BJ (cell line): ENCODE measurements at regions not wholly inside any gene's neighbourhood (a gene's known extent, or its start where the extent isn't known, plus 50 kb on each side); places are given as distances from the start of the nearest gene placed in this dataset.

Experiments used
- CTCF ChIA-PET: fragments of 350-600 bp; formaldehyde crosslinking; extraction: SDS; loops from one replicate; lab custom pipeline; 2021; ENCODE audit warnings: antibody characterized with exemption, inconsistent platforms; lab: Yijun Ruan, JAX
- POLR2A ChIA-PET: fragments of 300-600 bp; sonication (Branson Sonifier 250); formaldehyde crosslinking; extraction: SDS; loops from one replicate; lab custom pipeline; 2021; ENCODE audit warnings: antibody characterized with exemption; lab: Charles Lee
- DNase-seq: peaks from one replicate; pipeline ENCODE4 v3.0.0-alpha.2; 2011; ENCODE audit warnings: low read depth
- H3K27me3 ChIP-seq: 2 replicates; pipeline ENCODE4 v1.6.0; 2011; ENCODE audit warnings: low read length; ENCODE audit not compliant: control insufficient read depth, insufficient read depth
- H3K36me3 ChIP-seq: 2 replicates; pipeline ENCODE4 v1.5.1; 2011; ENCODE audit warnings: low read length; ENCODE audit not compliant: control insufficient read depth, insufficient read depth
- H3K4me3 ChIP-seq: 2 replicates; pipeline ENCODE4 v1.5.1; 2011; ENCODE audit warnings: low read depth, mild to moderate bottlenecking, control low read depth, low read length
- TF ChIP-seq, protein P1 (sequence below): IDR thresholded peaks from 2 replicates; pipeline ENCODE4 v1.5.1; 2011; ENCODE audit warnings: low read depth, mild to moderate bottlenecking, control low read depth, inconsistent platforms, low read length, moderate library complexity; ENCODE audit not compliant: insufficient read depth

DNA sequence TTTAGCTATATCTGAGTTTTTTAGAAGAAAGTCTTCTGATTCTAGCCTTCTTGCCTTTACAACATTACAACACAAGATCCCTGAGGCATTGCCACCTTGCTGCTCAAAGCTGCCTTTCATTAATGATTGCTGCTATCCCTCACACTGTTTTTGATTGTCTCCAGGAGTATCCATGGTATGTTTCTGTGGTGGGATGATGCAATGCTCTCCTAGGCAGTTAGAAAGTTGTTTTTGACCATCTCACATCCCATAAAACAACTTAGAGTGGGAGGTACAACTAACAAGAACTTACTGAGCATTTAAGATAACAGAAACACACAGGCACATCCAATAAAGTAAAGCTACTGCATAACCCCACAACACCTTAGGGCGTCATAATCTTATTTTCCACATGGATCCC, 1156.0 kb upstream of the LRRTM3 start:
- H3K27me3 ChIP-seq: no peaks in the 10 kb centered on the region
- H3K36me3 ChIP-seq: no peaks in the 10 kb centered on the region
- ChIA-PET POLR2A (no interaction called here), CTCF (interaction anchor here (1.2 to 1.7 kb wide), 2 partner anchors 14 to 197 kb away, joined by 3 read pairs; no protein-coding TSS in a partner anchor)
- no peak overlapping the region for H3K4me3 ChIP-seq
- no peak for DNase-seq
- TF ChIP-seq, protein P1, sequence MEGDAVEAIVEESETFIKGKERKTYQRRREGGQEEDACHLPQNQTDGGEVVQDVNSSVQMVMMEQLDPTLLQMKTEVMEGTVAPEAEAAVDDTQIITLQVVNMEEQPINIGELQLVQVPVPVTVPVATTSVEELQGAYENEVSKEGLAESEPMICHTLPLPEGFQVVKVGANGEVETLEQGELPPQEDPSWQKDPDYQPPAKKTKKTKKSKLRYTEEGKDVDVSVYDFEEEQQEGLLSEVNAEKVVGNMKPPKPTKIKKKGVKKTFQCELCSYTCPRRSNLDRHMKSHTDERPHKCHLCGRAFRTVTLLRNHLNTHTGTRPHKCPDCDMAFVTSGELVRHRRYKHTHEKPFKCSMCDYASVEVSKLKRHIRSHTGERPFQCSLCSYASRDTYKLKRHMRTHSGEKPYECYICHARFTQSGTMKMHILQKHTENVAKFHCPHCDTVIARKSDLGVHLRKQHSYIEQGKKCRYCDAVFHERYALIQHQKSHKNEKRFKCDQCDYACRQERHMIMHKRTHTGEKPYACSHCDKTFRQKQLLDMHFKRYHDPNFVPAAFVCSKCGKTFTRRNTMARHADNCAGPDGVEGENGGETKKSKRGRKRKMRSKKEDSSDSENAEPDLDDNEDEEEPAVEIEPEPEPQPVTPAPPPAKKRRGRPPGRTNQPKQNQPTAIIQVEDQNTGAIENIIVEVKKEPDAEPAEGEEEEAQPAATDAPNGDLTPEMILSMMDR: no peak

DNA sequence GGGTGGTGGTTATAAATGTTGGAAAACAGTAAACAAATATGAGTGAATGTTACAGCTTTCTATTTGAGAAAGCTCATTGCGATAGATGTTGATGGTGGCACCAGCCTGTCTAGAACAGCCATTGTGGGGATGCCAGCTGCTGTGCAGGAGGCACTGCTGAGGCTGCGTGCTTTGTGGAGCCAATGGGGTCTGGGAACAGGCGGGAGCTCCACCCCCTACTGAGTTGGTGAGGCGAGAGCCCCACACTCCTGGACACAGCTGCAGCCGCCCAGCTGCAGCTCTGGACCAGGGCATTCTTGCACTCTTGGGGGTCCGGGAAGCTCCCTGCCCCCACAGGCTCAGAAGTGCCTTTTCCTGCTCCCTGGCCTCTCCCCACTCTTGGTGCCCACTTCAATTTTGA, 1147.1 kb upstream of the LRRTM3 start:
- POLR2A ChIA-PET: no interaction called here
- CTCF ChIA-PET: no interaction called here
- H3K27me3 ChIP-seq: no peaks in the 10 kb centered on the region
- no peaks in the 10 kb centered on the region for H3K36me3 ChIP-seq
- no peak for DNase-seq
- no peak overlapping the region for H3K4me3 ChIP-seq
- TF ChIP-seq, protein P1: no peak

DNA sequence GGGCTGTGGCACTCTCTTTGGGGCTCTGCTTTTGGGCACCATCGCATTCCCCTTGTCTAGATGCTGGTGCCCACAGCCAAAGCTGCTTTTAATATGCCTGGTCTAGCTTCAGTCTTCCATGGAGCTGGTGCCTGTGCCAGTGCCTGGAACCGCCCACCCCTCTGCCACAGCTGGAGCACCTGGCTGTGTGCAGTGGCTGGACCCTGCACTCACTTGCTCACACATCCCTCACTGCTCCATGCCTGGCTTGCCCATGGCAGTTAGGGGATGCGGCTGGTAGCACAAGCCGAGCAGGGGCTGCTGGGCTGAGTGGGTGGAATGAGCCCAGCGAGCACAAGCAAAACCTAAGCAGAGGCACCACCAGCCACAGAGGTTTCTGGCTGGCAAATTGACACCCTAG, 1145.9 kb upstream of the LRRTM3 start:
- Histone ChIP-seq H3K27me3 (no peaks in the 10 kb centered on the region), H3K4me3 (no peak overlapping the region), H3K36me3 (no peaks in the 10 kb centered on the region)
- DNase-seq: no peak
- CTCF ChIA-PET: no interaction called here
- POLR2A ChIA-PET: no interaction called here
- TF ChIP-seq, protein P1: no peak

DNA sequence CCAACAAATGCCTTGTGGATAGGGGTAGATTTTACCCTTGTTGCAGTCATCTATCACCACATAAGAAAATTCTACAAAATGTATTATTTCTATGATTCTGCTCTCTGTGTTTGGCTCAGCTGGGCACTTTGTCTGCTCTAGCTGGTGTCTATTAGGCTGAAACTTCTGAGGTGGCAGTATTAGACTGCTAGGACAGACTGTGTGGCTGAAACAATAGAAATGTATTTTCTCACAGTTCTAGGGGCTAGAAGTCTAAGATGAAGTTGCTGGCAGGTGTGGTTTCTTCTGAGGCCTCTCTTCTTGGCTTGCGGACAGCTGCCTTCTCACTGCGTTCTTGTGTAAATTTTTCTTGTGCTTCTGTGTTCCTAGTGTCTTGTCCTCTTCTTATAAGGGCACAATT, 1139.6 kb upstream of the LRRTM3 start:
- ChIA-PET POLR2A (no interaction called here), CTCF (no interaction called here)
- TF ChIP-seq, protein P1: no peak
- H3K4me3 ChIP-seq: no peak overlapping the region
- H3K36me3 ChIP-seq: no peaks in the 10 kb centered on the region
- H3K27me3 ChIP-seq: no peaks in the 10 kb centered on the region
- no peak for DNase-seq

DNA sequence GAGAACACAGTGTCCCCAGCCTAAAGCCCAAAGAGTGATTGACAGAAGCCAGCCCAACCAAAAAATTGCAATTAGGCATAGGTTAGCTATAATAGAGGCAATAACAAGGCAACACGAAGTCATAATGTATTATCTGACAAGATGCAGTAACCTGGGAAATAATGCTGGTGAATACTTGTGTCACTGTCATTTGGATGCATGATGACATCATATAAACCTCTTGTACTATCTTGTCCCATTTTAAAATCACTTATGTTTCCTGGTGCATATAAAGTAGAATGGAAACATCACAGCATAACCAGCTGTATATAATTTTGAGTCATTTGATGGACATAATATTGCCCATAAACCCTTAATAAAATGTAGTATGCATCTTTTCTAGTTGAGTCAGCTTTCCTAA, 1138.3 kb upstream of the LRRTM3 start:
- DNase-seq: no peak
- Histone ChIP-seq H3K36me3 (no peaks in the 10 kb centered on the region), H3K27me3 (no peaks in the 10 kb centered on the region), H3K4me3 (no peak overlapping the region)
- ChIA-PET POLR2A (no interaction called here), CTCF (no interaction called here)
- TF ChIP-seq, protein P1: no peak
